ENCODE measurements at regions not wholly inside any gene's neighbourhood (a gene's known extent, or its start where the extent isn't known, plus 50 kb on each side); places are given as distances from the start of the nearest gene placed in this dataset.

GRCh38 chrX:121854614-121854911 is 807.2 kb downstream of the GLUD2 start:
- ChIA-PET POLR2A (no interaction called here), CTCF (no interaction called here)
- Histone ChIP-seq H3K36me3 (replicated peaks in 1 of 2; ENCODE audit: control extremely low read depth in 1 of 2, control insufficient read depth in 1 of 2, extremely low read depth in 1 of 2, insufficient read depth in 2 of 2, low read length in 1 of 2) (no peaks in the 10 kb centered on the region), H3K9me3 (ENCODE audit: control extremely low read depth in 1 of 3, control insufficient read depth in 2 of 3, insufficient read depth in 1 of 3, low read length in 2 of 3) (peaks cover 0 to 7% (median 0%) of the 10 kb centered on the region in 3 donors), H2AFZ (ENCODE audit: insufficient read depth, low read depth, low read length, poor library complexity, severe bottlenecking) (no peak overlapping the region), H3K4me1 (ENCODE audit: control insufficient read depth in 2 of 2, insufficient read depth in 2 of 2, low read length in 2 of 2) (no peaks in the 10 kb centered on the region), H3K9ac (ENCODE audit: low read length) (no peak overlapping the region), H3K27ac (ENCODE audit: low read length in 2 of 2) (no peak overlapping the region), H3K27me3 (replicated peaks in 1 of 4; ENCODE audit: control extremely low read depth in 1 of 4, control insufficient read depth in 3 of 4, insufficient read depth in 4 of 4, low read length in 3 of 4) (no peaks in the 10 kb centered on the region), H3K79me2 (ENCODE audit: control insufficient read depth, insufficient read depth, low read length) (no peaks in the 10 kb centered on the region), H3K4me3 (ENCODE audit: control extremely low read depth in 1 of 5, extremely low read depth in 1 of 5, insufficient read depth in 1 of 5, low read depth in 2 of 5, low read length in 4 of 5) (no peak overlapping the region), H3K4me2 (replicated peaks; ENCODE audit: low read depth, low read length, poor library complexity, severe bottlenecking) (no peak overlapping the region), H4K20me1 (ENCODE audit: control insufficient read depth, insufficient read depth, low read length, poor library complexity, severe bottlenecking) (no peaks in the 10 kb centered on the region)
- Mint-ChIP-seq H3K27ac (no peak overlapping the region), H3K4me3 (no peak overlapping the region), H3K9me3 (ENCODE audit: insufficient read depth) (no peaks in the 10 kb centered on the region), H3K4me1 (no peaks in the 10 kb centered on the region), H3K27me3 (no peaks in the 10 kb centered on the region)
- DNase-seq = no peak
- TF ChIP-seq CTCF (IDR thresholded peaks at IDR 0.05) (no peak), EZH2 (IDR thresholded peaks at IDR 0.05; ENCODE audit: borderline replicate concordance, insufficient read depth, low read depth, low read length, poor library complexity, severe bottlenecking) (no peak)
- intact Hi-C loops (cut with micrococcal nuclease) = no loop called here
- no CpG with 5 or more reads among the region's 5 CpGs for WGBS (ENCODE audit: insufficient coverage)
- no peak for ATAC-seq (ENCODE audit: low read depth)

GRCh38 chrX:121858867-121859647 is 811.6 kb downstream of the GLUD2 start:
- no peak overlapping the region for H3K9ac ChIP-seq (ENCODE audit: low read length)
- TF ChIP-seq EZH2 (IDR thresholded peaks at IDR 0.05; ENCODE audit: borderline replicate concordance, insufficient read depth, low read depth, low read length, poor library complexity, severe bottlenecking) (no peak), CTCF (IDR thresholded peaks at IDR 0.05) (no peak)
- WGBS (ENCODE audit: insufficient coverage) = 90% methylated on average over 5 of the region's 8 CpGs
- intact Hi-C loops (cut with micrococcal nuclease) = no loop called here
- H4K20me1 ChIP-seq (ENCODE audit: control insufficient read depth, insufficient read depth, low read length, poor library complexity, severe bottlenecking) = no peaks in the 10 kb centered on the region
- H3K9me3 ChIP-seq (ENCODE audit: control extremely low read depth in 1 of 3, control insufficient read depth in 2 of 3, insufficient read depth in 1 of 3, low read length in 2 of 3) = peaks cover 0 to 5% (median 0%) of the 10 kb centered on the region in 3 donors
- H3K4me3 ChIP-seq (ENCODE audit: control extremely low read depth in 1 of 5, extremely low read depth in 1 of 5, insufficient read depth in 1 of 5, low read depth in 2 of 5, low read length in 4 of 5) = no peak overlapping the region
- no peak for DNase-seq
- Mint-ChIP-seq H3K27ac (no peak overlapping the region), H3K9me3 (ENCODE audit: insufficient read depth) (no peaks in the 10 kb centered on the region), H3K27me3 (no peaks in the 10 kb centered on the region), H3K4me1 (no peaks in the 10 kb centered on the region), H3K4me3 (no peak overlapping the region)
- H3K27ac ChIP-seq (ENCODE audit: low read length in 2 of 2) = no peak overlapping the region
- POLR2A ChIA-PET = no interaction called here
- no peaks in the 10 kb centered on the region for H3K27me3 ChIP-seq (replicated peaks in 1 of 4; ENCODE audit: control extremely low read depth in 1 of 4, control insufficient read depth in 3 of 4, insufficient read depth in 4 of 4, low read length in 3 of 4)
- no peak overlapping the region for H3K4me2 ChIP-seq (replicated peaks; ENCODE audit: low read depth, low read length, poor library complexity, severe bottlenecking)
- H3K4me1 ChIP-seq (ENCODE audit: control insufficient read depth in 2 of 2, insufficient read depth in 2 of 2, low read length in 2 of 2) = no peaks in the 10 kb centered on the region
- H3K79me2 ChIP-seq (ENCODE audit: control insufficient read depth, insufficient read depth, low read length) = no peaks in the 10 kb centered on the region
- no peak for ATAC-seq (ENCODE audit: low read depth)
- H2AFZ ChIP-seq (ENCODE audit: insufficient read depth, low read depth, low read length, poor library complexity, severe bottlenecking) = no peak overlapping the region
- no peaks in the 10 kb centered on the region for H3K36me3 ChIP-seq (replicated peaks in 1 of 2; ENCODE audit: control extremely low read depth in 1 of 2, control insufficient read depth in 1 of 2, extremely low read depth in 1 of 2, insufficient read depth in 2 of 2, low read length in 1 of 2)
- CTCF ChIA-PET = no interaction called here

All from B cell (primary cell).